HG03175 (cell line): ENCODE measurements at regions not wholly inside any gene's neighbourhood (a gene's known extent, or its start where the extent isn't known, plus 50 kb on each side); places are given as distances from the start of the nearest gene placed in this dataset.
"Not testable (repeated sequence)": the region's sequence is repeated elsewhere in the genome, so short reads cannot be mapped to it uniquely, and the experiment has no call there.

Experiments used
- ATAC-seq: cut with Tn5 transposase; IDR thresholded peaks from one replicate; pipeline ENCODE4 v1.9.1; 2021; ENCODE audit warnings: mild to moderate bottlenecking, moderate library complexity; ENCODE audit not compliant: unreplicated experiment

DNA sequence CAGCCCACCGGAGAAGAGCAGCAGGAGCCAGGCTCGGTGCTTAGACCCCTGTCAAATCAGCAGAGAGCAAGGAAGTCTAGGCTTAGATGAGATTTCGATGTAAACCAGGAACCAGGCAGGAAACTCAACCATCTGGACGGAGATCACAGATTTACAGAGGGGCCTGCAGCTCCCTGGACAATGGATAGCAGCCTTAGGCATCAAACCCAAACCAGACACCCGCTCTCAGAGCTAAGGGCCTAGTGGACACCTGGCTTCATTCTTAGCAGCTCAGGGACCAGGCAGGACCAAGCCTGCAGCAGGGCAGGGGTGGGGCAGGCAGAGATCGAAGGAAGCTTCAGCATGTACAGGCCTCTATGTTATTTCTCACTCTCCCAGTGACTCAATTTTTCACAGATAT lies 127.8 kb upstream of the FMN2 start:
- no peak for ATAC-seq

DNA sequence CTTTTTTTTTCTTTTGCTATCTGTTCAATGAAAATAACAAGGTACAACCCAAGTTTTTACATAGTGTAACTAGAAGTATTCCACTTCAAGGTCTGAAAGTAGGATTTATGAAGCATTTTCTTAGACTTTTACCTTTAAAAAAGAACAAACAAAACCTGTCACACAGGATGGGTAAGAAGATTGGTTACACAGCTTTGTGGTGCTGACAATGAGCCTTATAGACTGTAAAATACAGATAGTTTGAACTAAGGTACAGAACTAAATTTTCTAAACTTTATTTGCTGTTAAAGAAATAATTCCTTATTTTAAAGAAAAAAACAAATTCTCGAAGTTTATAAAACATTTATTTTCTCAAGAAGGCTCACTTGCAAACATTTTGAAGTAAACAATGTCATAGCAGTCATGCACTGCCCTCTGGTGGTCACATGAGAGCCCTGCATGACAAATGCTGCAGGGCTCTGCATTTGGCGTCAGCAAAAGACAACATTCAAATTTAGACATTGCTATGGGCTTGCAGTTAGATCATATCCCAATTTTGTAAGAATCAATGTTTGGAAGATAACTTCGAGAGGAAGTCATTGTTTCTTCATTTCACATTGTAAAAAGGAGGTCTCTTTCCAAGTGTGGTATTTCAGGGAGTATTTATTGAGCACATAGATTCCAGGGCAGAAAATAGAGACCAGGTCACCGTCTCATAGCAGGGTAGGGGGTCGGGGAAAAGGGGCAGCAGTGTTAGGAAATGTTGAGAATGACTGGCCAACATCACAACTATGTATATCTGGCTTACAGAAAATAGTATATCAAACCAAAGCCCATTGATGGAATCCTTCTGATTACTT lies 115.3 kb upstream of the FMN2 start:
- ATAC-seq = peak; percentile 84

DNA sequence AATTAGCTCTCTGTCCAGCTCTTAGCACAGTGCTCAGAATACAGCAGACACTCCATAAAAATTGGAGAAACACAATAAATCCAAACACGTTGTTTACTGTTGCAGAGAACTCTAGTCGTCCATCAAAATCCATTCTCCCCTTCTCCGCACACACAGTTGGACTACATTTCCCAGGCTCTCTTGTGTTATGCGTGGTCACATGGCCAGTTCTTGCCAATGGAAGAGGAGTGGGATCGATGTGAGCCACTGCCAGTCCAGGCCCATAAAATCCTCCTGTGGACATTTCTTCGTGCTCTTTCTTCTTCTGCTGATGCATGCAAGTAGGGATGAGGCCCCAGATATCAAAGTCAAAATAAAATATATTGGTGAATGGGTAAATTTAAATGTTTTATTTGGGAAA lies 114.3 kb upstream of the FMN2 start:
- no peak for ATAC-seq

DNA sequence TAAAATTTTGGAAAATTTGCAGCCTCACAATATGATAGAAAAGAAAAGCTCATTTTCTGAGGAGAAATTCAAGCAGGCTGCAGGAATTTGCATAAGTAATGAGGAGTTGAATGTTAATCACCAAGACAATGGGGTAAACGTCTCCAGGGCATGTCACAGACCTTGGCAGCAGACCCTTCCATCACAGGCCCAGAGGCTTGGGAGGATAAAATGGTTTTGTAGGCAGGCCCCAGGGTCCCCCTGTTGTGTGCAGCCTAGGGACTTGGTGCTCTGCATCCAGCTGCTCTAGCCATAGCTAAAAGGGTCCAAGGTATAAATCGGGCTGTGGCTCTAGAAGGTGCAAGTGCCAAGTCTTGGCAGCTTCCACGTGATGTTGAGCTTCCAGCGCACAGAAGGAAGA lies 112.2 kb upstream of the FMN2 start:
- no peak for ATAC-seq

DNA sequence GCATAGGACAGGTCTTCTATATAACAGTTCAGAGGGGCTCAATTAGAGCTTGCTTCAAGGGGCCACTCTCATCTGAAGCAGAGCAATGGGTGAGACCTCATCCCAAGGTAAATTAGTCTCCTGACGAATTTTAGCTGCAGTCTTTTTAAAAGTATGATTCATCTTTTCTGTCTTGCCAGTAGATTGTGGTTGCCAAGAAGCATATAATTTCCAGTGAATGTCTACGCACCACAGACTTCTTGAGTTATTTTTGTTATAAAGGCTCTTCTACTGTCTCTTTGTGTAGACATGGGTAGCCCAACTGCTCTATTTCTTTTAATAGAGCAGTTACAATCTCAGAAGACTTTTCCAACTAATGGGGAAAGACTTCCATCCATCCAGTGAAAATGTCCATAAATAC lies 108.9 kb upstream of the FMN2 start:
- ATAC-seq = no peak

DNA sequence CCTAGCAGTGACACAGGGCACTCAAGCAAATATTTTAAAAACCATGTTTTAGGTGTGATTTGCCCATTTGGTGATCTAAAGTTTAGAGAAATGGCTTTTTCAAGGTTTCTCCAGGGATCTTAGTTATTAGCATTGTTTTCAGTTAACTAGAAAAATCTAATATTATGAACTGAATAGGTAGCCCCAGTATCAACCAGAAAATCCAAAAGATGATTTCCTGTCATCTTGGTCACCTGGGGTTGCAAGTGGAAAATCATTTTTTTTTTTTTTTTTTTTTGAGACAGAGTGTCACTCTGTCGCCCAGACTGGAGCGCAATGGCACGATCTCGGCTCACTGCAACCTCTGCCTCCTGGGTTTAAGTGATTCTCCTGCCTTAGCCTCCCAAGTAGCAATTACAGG lies 106.6 kb upstream of the FMN2 start:
- ATAC-seq = no peak

DNA sequence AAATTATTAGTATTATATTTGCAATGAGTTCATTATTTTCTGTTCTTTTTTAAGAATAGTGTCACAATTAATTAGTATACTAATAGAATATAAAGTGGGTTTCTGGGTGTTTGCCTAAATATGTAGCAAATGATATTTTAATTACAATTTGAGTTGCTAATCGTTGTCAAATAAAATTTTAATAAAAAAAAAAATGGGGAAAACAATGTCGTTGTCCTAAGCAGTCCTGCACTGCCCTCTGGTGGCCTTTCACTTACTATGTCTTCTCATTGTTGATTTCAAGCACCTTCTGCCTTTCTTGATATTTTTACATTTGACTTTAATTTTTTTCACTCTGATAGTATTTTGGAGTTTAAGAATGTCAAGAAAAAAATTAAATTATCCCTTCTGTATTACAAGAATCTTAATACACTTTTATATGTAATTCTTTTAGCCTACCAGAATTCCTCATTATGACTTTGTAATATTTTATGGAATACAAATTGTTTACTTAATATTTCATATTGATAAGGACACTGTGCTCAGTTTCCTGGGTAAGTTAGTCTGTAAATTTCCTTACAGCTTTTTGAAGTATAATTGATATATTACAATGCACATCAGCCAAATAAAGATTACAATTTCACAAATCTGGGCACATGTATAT lies 104.5 kb upstream of the FMN2 start:
- no peak for ATAC-seq

DNA sequence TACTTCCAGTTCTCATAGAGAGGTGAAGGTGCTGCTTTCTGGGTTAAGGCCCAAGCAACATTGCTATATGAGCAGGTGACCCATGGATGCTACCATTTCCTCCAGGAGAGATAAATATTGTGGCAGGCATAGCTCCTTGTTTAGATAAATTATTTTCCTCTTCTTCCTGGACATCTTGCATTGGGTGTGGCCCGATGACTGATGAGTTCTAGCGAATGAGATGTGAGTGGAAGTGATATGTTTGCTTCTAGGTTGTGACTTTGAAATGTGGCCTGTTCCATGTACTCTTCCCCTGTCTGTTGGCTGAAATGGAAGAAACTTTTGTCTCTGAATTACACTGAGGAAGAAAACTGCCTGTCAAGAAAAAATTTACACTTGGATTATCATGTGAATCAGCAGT lies 101.7 kb upstream of the FMN2 start:
- no peak for ATAC-seq

DNA sequence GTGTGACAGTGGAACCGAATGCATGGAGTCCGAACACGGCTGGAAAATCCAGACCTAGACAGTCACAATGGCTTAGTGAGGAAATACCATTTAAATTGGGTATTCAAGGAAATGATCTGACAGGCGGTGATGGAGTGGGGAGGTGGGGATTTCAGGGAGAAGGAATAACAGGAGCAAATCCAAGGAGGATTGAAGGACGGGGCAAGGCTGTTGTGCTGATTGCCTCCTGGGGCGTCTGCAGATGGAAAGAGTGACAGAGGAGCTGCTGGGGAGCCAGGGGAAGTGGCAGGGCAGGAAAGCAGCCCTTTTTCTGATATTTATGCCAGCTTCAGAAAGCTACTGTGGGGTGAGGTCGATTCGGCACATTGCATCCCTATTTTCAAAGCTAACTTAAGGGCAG lies 99.1 kb upstream of the FMN2 start:
- not testable (repeated sequence) for ATAC-seq

DNA sequence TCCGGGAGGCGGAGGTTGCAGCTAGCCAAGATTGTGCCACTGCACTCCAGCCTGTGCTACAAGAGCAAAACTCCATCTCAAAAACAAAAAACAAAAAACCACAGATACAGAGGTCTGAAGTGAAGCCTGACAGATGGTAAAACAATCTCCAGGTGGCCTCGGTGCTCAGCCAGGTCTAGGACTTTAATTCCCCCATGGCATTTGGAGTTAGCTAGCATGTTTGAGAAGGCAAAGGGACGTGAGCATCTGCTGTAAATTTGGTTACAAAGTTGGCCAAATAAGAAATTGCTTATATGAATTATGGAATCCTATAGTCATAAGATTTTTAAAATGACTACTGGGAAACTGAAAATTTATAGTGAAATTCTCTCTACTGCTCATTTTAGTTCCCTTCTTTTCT lies 98.3 kb upstream of the FMN2 start:
- no peak for ATAC-seq

DNA sequence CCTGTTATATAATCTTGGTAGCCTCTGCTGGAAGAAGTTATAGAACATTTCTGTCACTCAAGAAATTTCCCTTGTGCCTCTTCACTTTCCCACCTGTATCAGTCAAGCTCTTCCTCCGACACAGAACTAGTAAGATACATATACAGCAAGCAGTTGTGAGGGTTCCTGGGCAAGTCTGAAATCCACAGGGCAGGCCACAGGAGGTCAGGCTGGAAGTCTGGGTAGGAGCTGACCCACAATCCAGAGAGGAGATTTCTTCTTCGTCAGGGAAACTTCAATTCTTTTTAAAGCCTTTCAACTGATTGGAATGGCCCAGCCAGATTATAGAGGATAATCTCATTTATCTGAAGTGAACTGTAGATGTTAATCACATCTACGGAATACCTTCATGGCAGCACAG lies 96.4 kb upstream of the FMN2 start:
- ATAC-seq = no peak

DNA sequence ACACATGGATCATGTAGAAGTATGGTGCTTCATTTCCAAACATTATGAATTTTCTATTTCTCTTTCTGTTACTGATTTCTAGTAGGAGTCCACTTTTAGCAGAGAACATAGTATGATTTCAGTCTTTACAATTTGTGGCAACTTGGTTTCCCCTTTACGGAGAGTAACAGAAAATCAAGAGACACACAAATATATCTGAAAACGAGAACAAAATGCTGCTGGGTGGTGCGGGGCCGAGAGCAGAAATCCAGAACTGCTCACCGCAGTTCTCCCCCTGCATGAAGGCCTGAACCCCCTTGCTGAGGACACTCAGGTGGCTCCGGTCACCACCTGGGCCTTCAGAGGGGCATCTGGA lies 94.5 kb upstream of the FMN2 start:
- ATAC-seq = no peak

DNA sequence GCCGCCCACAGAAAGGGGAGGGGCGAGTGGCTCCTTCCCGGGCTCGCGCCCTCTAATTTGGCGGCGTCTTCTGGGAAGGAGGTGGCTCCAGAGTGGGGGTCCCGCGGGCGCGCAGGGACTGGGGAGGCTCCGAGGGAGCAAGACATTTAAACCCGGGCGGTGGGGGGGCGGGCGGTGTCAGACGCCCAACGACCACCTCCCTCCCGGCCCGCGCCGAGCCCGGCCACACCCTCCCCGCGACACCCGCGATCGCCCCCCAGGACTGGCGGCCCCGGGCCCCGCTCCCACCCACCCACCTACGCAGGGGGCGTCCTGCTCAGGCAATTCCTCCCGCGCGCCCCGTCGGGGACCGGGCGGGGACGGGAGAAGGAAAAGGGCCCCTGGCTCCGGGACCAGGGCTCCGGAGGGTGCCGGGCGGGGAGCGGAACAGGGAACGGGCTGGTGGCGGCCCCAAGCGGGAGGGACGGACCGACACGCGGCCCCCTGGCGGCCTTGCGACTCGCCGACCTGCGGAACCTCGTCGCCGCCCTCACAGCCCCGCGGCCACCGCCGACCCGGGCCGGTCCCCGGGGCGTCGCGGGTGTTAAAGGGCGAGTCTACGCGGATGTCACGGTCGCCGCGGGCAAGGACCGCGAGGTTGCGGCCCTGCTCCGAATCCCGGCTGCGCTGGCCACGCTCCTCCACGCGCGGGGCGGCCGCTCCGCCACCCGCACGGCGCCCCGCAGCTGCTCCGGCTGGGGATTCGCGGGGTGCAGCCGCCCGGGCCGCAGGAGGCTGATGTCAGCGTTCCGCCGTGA lies 94.0 kb upstream of the FMN2 start:
- ATAC-seq = no peak

DNA sequence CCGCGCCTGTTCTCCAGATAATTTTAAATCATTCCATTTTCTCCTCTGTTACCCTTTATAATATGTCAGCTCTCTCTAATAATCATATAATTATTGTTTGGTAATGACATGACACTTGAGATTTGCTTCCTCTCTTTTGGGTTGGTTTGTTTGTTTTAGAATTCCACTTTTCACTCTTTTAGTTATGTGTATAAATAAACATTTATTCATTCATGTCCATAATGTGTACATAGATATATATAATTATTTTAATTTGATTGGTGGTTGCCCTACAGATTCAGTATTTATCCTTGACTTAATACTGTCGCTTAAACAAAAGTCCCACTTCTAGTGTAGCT lies 93.4 kb upstream of the FMN2 start:
- ATAC-seq = no peak

DNA sequence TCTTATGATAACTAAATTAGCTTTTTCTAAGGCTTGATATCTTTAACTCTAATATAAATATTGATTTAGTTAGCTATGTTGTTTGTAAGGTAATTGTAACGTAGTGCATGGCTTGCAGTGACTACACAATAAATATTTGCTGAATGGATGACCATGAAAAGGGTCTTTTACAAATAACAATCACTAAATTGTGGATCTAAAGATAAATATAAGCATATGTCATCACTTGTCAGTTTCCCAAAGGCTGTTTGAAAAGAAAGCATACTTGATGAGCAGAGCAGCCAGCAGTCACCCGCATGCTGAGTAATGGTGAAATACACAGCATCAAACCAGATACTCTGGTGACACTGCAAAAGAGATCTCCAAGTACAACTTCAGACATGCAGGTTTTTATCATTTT lies 92.5 kb upstream of the FMN2 start:
- no peak for ATAC-seq

DNA sequence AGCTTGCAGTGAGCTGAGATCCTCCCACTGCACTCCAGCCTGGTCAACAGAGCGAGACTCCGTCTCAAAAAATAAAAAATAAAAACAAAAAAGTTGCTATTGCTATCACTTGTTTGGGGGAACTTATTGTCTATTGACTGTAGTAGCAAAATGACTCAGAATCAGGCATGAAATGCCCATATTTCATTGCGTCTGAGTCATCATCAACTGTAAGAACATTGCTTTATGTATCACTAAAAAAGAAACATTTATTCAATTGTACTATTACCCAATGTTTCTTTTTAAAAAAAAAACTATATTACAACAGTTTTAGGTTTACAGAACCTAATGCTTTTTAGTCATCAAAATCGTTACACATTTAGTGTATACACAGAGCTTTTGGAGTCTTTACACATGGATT lies 91.0 kb upstream of the FMN2 start:
- ATAC-seq = no peak

DNA sequence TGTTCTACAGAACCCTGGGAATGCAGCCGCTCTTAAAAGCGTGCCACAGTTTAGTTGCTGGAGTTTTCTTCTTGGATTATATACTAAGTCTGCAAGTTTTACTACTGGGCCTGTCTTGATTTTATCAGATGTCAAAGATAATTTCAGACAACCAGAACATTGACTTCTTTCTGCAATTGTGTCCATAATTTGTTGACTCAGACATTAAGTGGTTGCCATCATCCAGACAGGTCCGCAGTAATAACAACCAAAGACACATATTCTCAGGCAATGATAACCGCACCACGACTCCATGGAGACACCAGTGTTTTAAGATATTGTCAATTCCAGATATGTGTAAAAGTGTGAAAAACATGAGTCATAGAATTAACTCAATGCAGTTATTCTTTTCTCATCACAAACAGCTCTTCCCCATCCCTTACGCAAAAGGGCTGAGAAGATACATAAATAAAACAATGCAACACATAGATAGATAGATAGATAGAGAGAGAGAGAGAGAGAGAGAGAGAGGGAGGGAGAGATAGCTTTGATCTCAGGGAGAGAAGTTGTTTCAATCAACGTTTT lies 90.4 kb upstream of the FMN2 start:
- no peak for ATAC-seq

DNA sequence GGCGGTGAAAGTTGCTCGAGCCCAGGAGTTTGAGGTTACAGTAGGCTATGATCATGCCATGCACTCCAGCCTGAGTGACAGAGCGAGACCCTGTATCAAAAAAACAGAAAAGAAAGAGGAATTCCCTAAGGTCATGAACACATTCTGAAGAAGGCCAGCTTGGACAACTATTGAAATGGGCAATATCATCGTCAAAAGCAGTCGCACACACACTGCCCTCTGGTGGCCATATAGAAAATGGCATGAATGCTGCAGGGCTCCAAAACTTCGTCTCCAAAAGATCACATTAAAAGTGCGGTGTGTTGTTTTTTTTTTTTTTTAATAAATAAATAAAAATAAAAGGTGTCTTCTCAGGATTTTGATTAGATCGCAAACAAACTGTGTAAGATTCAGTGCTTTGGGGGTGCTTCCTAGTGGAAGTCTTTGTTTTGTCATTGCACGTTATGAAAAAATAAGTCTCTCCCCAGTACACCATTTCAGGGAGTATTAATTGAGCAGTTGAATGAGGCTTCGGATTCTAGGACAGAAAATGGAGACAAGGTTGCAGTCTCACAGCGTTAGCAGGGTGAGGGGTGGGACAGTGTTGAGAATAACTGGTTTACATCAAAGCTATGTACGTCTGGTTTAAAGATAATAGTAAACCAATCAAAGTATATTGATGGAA lies 87.5 kb upstream of the FMN2 start:
- peak; percentile 70 for ATAC-seq

DNA sequence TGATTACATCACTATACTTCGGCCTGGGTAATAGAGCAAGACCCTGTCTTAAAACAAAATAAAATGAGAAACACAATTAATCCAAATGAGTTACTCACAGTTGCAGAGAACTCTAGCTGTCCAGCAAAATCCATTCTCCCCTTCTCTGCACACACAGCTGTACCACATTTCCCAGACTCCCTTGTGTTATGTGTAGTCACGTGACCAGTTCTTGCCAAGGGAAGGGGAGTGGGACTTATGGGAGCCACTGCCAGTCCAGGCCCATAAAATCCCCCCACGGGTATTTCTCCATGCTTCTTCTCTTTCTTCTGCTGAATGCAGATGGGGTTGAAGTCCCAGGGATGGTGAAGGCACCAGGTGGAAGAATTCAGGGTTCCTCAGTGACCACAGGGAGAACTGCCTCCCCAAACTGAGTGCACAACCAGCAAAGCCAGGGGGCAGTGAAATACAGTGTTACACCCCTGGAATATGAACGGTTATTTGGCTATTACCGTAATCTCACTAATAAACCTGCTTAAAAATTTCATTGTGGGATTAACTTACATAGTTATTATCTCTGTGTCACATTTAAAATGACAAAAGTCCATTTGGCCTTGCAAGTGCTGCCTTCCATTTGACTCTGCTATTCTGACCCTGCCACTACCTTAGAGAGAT lies 85.6 kb upstream of the FMN2 start:
- ATAC-seq = no peak

DNA sequence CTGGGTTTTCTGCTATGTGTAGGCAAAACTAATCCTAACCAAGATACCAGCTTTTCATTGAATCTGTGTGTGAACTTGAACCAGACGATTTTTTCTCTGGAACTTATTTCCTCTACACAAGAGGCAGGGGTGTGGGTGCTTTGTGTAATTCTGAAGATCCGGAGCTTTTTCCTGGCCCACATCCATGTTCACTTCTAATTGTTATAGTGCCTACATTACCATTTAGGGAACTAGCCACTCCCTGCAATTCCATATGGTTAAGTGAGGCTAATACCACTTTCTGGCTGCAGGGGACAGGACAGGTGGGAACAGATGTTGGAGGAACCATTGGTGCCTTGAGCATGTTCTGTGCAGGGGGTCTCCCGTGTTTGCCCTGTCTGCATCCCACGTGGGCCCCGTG lies 83.4 kb upstream of the FMN2 start:
- ATAC-seq = no peak

DNA sequence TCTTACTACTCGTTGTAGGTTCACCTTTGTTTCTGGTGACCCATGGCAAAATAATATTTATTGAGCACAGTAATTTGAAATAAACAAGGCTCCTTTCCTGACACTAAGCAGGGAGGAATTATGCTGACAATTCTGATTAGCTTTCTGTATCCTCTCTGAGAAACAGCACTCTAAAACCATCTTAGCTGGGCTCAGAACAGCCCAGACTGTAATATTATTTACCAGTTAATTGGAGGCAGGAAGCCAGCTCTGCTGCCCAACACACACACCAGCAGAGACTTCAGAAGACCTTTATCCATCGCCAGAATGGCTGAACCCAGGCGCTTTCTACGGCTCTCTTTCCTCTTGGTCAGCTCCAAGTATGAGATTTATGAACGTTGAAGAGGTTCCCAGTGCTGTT lies 77.6 kb upstream of the FMN2 start:
- no peak for ATAC-seq
